ENCODE measurements at regions not wholly inside any gene's neighbourhood (a gene's known extent, or its start where the extent isn't known, plus 50 kb on each side); places are given as distances from the start of the nearest gene placed in this dataset.
A peak's percentile ranks its signal among the peaks of the same experiment; 100 is the strongest.

DNA sequence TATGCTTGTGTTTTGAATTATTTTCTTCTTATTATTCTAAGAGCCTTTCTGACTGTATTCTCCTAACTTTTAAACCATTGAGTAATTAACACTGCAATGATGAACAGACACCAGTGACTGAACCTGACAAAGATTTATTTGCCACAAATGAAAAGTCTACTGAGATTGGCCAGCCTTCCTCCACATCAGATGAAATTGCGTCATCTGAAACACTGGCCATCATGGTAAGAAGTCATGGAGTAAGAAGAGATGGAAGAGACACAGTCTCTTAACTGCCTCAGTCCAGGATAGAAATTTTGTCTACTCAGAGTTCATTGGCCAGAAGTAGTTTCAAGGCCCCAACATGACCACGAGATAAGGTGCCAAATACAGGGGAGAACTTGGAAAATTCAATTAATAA lies 357.8 kb downstream of the BMPER start:
- DNase-seq (ENCODE audit: unreplicated experiment): no peak
- no TSS peak for BruUV-seq (replicated peaks)
- Mint-ChIP-seq H3K4me1 (ENCODE audit: insufficient read depth, unreplicated experiment) (peaks cover 13% of the 10 kb centered on the region), H3K36me3 (ENCODE audit: insufficient read depth, unreplicated experiment) (no peaks in the 10 kb centered on the region), H3K4me3 (ENCODE audit: unreplicated experiment) (no peak overlapping the region), H3K27ac (ENCODE audit: low read depth, unreplicated experiment) (no peak overlapping the region), H3K27me3 (ENCODE audit: insufficient read depth, unreplicated experiment) (no peaks in the 10 kb centered on the region), H3K9me3 (ENCODE audit: unreplicated experiment) (no peaks in the 10 kb centered on the region)
- CTCF ChIA-PET: no interaction called here
- intact Hi-C loops (cut with micrococcal nuclease): no loop called here
- TF ChIP-seq, protein P1, sequence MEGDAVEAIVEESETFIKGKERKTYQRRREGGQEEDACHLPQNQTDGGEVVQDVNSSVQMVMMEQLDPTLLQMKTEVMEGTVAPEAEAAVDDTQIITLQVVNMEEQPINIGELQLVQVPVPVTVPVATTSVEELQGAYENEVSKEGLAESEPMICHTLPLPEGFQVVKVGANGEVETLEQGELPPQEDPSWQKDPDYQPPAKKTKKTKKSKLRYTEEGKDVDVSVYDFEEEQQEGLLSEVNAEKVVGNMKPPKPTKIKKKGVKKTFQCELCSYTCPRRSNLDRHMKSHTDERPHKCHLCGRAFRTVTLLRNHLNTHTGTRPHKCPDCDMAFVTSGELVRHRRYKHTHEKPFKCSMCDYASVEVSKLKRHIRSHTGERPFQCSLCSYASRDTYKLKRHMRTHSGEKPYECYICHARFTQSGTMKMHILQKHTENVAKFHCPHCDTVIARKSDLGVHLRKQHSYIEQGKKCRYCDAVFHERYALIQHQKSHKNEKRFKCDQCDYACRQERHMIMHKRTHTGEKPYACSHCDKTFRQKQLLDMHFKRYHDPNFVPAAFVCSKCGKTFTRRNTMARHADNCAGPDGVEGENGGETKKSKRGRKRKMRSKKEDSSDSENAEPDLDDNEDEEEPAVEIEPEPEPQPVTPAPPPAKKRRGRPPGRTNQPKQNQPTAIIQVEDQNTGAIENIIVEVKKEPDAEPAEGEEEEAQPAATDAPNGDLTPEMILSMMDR (IDR thresholded peaks at IDR 0.05; ENCODE audit: unreplicated experiment): no peak
- POLR2A ChIA-PET: interaction anchor here (0.6 kb wide), 1 partner anchor 1714 kb away, joined by 3 read pairs; no protein-coding TSS in a partner anchor

DNA sequence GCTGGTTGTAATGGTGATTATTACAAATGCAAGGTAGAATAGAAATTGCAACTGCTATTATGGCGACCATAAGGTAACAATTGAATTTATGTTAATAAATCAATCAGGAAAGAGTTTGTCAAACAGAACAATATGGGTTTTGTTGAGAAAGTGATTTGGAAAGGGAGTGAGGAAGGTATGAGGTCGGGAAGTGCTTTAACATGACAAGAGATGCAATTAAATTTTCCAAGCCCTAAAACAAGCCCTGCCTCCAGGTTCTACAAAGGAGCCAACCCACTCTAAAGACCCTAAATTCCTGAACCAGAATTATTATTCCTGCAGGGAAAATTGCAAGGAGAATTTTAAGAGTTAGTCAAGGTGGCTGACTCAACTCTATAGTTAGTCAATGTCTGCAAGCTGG lies 363.7 kb downstream of the BMPER start:
- TF ChIP-seq, protein P1 (IDR thresholded peaks at IDR 0.05; ENCODE audit: unreplicated experiment): no peak
- CTCF ChIA-PET: no interaction called here
- no peak overlapping the region for H3K27ac Mint-ChIP-seq (ENCODE audit: low read depth, unreplicated experiment)
- H3K9me3 Mint-ChIP-seq (ENCODE audit: unreplicated experiment): no peaks in the 10 kb centered on the region
- no peak for DNase-seq (ENCODE audit: unreplicated experiment)
- BruUV-seq (replicated peaks): no TSS peak
- intact Hi-C loops (cut with micrococcal nuclease): no loop called here
- H3K27me3 Mint-ChIP-seq (ENCODE audit: insufficient read depth, unreplicated experiment): no peaks in the 10 kb centered on the region
- H3K4me3 Mint-ChIP-seq (ENCODE audit: unreplicated experiment): no peak overlapping the region
- no peaks in the 10 kb centered on the region for H3K36me3 Mint-ChIP-seq (ENCODE audit: insufficient read depth, unreplicated experiment)
- POLR2A ChIA-PET: no interaction called here
- H3K4me1 Mint-ChIP-seq (ENCODE audit: insufficient read depth, unreplicated experiment): no peaks in the 10 kb centered on the region

DNA sequence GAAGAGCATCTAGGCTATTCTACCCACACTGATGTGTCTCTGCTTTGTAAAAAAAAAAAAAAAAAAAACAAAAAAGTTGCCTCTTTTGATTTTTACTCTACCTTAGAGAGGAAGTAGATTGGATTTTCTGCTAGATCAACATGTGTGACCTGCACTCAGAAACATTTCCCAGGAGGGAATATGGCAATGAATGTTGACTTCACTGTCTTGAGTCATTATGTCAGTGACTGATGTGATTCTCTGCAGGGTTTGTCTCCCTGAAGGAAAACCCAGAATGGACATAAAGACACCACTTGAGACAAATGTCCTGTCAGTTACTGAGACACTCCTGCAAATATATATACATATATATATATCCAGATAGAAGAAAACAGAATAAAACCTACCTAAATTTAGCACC lies 370.3 kb downstream of the BMPER start:
- CTCF ChIA-PET: no interaction called here
- no TSS peak for BruUV-seq (replicated peaks)
- Mint-ChIP-seq H3K27me3 (ENCODE audit: insufficient read depth, unreplicated experiment) (no peaks in the 10 kb centered on the region), H3K27ac (ENCODE audit: low read depth, unreplicated experiment) (no peak overlapping the region), H3K4me3 (ENCODE audit: unreplicated experiment) (no peak overlapping the region), H3K9me3 (ENCODE audit: unreplicated experiment) (no peaks in the 10 kb centered on the region), H3K36me3 (ENCODE audit: insufficient read depth, unreplicated experiment) (no peaks in the 10 kb centered on the region), H3K4me1 (ENCODE audit: insufficient read depth, unreplicated experiment) (no peaks in the 10 kb centered on the region)
- POLR2A ChIA-PET: no interaction called here
- TF ChIP-seq, protein P1 (IDR thresholded peaks at IDR 0.05; ENCODE audit: unreplicated experiment): no peak
- no peak for DNase-seq (ENCODE audit: unreplicated experiment)
- intact Hi-C loops (cut with micrococcal nuclease): no loop called here

DNA sequence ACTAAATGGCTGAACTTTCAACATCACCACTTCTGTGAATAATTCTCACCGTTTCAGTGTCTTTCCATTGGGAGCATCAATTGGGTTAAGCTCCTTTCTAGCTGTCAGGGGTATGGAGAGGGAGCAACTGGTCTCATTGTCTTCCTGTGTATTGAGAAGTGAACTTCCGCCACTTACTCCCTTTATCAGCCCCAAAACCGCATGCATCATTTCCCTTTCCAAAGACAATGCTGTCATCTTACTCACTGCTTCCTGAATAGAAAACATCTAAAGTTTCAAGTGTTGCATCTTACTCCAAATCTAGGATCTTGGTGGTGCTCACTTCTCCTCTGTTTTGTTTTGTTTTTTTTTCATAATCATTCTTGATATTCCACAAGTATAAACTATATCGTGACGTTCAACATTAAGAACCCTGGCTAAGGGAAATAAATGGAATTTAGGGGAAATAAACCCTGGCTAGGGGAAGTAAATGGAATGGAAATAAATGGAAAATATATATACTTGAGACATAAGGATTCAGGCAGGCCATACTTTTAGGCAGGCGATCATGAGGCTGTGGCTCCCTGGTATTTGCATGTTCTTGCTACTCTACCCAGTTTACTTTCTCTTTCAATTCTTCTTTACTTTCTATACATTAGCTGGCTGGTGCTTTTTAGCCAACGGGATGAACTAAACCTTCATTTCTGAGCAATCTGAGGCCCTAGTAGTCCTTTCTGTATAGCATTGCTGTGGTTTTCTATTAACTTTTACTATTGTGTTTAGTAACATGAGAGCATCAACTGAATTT lies 371.9 kb downstream of the BMPER start:
- H3K4me3 Mint-ChIP-seq (ENCODE audit: unreplicated experiment): no peak overlapping the region
- no TSS peak for BruUV-seq (replicated peaks)
- H3K36me3 Mint-ChIP-seq (ENCODE audit: insufficient read depth, unreplicated experiment): no peaks in the 10 kb centered on the region
- TF ChIP-seq, protein P1 (IDR thresholded peaks at IDR 0.05; ENCODE audit: unreplicated experiment): no peak
- H3K4me1 Mint-ChIP-seq (ENCODE audit: insufficient read depth, unreplicated experiment): no peaks in the 10 kb centered on the region
- H3K27me3 Mint-ChIP-seq (ENCODE audit: insufficient read depth, unreplicated experiment): no peaks in the 10 kb centered on the region
- peak; percentile 17 for DNase-seq (ENCODE audit: unreplicated experiment)
- no peak overlapping the region for H3K27ac Mint-ChIP-seq (ENCODE audit: low read depth, unreplicated experiment)
- ChIA-PET POLR2A (no interaction called here), CTCF (no interaction called here)
- intact Hi-C loops (cut with micrococcal nuclease): no loop called here
- H3K9me3 Mint-ChIP-seq (ENCODE audit: unreplicated experiment): no peaks in the 10 kb centered on the region

Measured in MCF 10A (cell line).